KMS-11 (cell line): ENCODE measurements at regions not wholly inside any gene's neighbourhood (a gene's known extent, or its start where the extent isn't known, plus 50 kb on each side); places are given as distances from the start of the nearest gene placed in this dataset.

ENCODE experiments used
- H2AFZ ChIP-seq: fragments of 200-600 bp; sonication (generic); 2 replicates; pipeline ENCODE4 v1.6.1; 2016; ENCODE audit warnings: antibody characterized with exemption, mixed run types, low read depth
- H3K27ac ChIP-seq: fragments of 200-600 bp; sonication (generic); 2 replicates; pipeline ENCODE4 v1.6.1; 2016; ENCODE audit warnings: mild to moderate bottlenecking, mixed run types
- H3K27me3 ChIP-seq: fragments of 200-600 bp; sonication (generic); 2 replicates; pipeline ENCODE4 v1.6.1; 2017; ENCODE audit warnings: mild to moderate bottlenecking, low read depth, mixed run types, moderate library complexity; ENCODE audit not compliant: insufficient read depth
- H3K36me3 ChIP-seq: fragments of 200-600 bp; sonication (generic); 2 replicates; pipeline ENCODE4 v1.6.1; 2017; ENCODE audit warnings: mild to moderate bottlenecking, mixed run types; ENCODE audit not compliant: insufficient read depth
- H3K4me1 ChIP-seq: fragments of 200-600 bp; sonication (generic); 2 replicates; pipeline ENCODE4 v1.6.1; 2016; ENCODE audit warnings: mild to moderate bottlenecking, low read depth, mixed run types; ENCODE audit not compliant: poor library complexity, severe bottlenecking
- H3K4me2 ChIP-seq: fragments of 200-600 bp; sonication (generic); 2 replicates; pipeline ENCODE4 v1.7.0; 2016; ENCODE audit warnings: mild to moderate bottlenecking, mixed run types
- H3K4me3 ChIP-seq: fragments of 200-600 bp; sonication (generic); IDR thresholded peaks from 2 replicates; pipeline ENCODE4 v1.6.1; 2017; ENCODE audit warnings: low read depth, low read length, mixed read lengths; ENCODE audit not compliant: insufficient read depth
- H3K79me2 ChIP-seq: fragments of 200-600 bp; sonication (generic); 2 replicates; pipeline ENCODE4 v1.6.1; 2016; ENCODE audit warnings: low read depth, mixed run types; ENCODE audit not compliant: insufficient read depth
- H3K9ac ChIP-seq: fragments of 200-600 bp; sonication (generic); 2 replicates; pipeline ENCODE4 v1.6.1; 2016; ENCODE audit warnings: mild to moderate bottlenecking, mixed run types
- H4K20me1 ChIP-seq: fragments of 200-600 bp; sonication (generic); 2 replicates; pipeline ENCODE4 v1.6.1; 2016; ENCODE audit warnings: mild to moderate bottlenecking, mixed run types; ENCODE audit not compliant: insufficient read depth
- CTCF ChIP-seq: fragments of 200-600 bp; sonication (generic); conservative IDR thresholded peaks from 2 replicates; pipeline ENCODE4 v1.6.1; 2017; ENCODE audit warnings: low read depth, mild to moderate bottlenecking, antibody characterized with exemption, low read length, moderate library complexity, mixed read lengths

- Histone ChIP-seq H3K9ac (no peak overlapping the region), H3K27ac (no peak overlapping the region), H3K4me2 (no peak overlapping the region), H2AFZ (no peak overlapping the region), H3K27me3 (no peaks in the 10 kb centered on the region), H3K4me1 (no peaks in the 10 kb centered on the region), H4K20me1 (no peaks in the 10 kb centered on the region), H3K36me3 (no peaks in the 10 kb centered on the region), H3K4me3 (no peak overlapping the region), H3K79me2 (no peaks in the 10 kb centered on the region)
- TF ChIP-seq CTCF = no peak
These were observed 612.6 kb upstream of the ST8SIA4 start for GRCh38 chr5:101515721-101516120.

- Histone ChIP-seq H4K20me1 (no peaks in the 10 kb centered on the region), H3K4me3 (no peak overlapping the region), H3K9ac (no peak overlapping the region), H3K36me3 (no peaks in the 10 kb centered on the region), H3K27me3 (no peaks in the 10 kb centered on the region), H3K79me2 (no peaks in the 10 kb centered on the region), H3K27ac (no peak overlapping the region), H3K4me2 (no peak overlapping the region), H3K4me1 (no peaks in the 10 kb centered on the region), H2AFZ (no peak overlapping the region)
- TF ChIP-seq CTCF = no peak
These were observed 602.9 kb upstream of the ST8SIA4 start for GRCh38 chr5:101505891-101506570.

DNA sequence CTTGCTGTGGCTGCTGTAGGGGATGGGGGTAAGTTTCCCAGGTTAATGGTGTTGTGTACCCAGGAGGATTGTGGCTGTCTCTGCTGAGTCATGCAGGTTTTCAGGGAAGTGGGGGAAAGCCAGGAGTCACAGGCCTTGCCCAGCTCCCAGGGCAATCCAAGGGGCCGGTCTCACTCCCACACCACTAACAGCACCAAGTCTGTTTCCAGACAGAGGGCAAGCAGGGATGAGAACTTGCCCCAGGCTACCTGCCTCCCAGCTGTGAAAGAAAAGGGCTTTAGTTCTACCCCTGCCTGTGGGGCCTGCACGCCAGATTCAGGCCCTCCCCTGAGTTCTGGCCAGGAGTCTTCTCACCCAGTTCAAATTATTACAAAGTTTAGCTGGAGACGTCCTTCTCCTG lies 579.8 kb upstream of the ST8SIA4 start:
- no peaks in the 10 kb centered on the region for H3K36me3 ChIP-seq
- H3K4me3 ChIP-seq = no peak overlapping the region
- peak overlapping the region; percentile 26; the same call in 1 of the 2 replicates for H3K4me2 ChIP-seq
- H3K9ac ChIP-seq = no peak overlapping the region
- peaks cover 14% of the 10 kb centered on the region for H3K4me1 ChIP-seq
- TF ChIP-seq CTCF = no peak
- H2AFZ ChIP-seq = no peak overlapping the region
- no peaks in the 10 kb centered on the region for H3K79me2 ChIP-seq
- peak overlapping the region; percentile 9; the same call in 1 of the 2 replicates for H3K27ac ChIP-seq
- H4K20me1 ChIP-seq = no peaks in the 10 kb centered on the region
- H3K27me3 ChIP-seq = no peaks in the 10 kb centered on the region

DNA sequence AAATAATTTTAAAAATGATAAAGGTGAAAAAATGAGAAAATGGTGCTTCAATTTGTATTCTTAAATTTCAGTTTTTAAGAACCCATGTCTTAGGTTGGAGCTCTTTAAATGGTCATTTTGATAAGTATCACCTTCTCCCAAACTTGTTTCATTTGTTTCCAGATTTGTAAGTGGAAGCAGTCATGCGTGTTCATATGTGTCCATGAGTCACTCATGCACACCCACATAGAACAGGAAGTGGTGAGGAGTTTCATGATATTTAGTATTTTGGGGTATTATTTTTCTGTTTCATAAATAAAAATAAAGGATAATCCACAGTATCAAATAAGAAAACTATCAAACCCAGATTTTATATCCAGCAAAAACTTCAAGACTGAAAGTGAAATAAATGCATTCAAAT lies 570.4 kb upstream of the ST8SIA4 start:
- H3K4me2 ChIP-seq = no peak overlapping the region
- no peak overlapping the region for H3K27ac ChIP-seq
- H4K20me1 ChIP-seq = no peaks in the 10 kb centered on the region
- H2AFZ ChIP-seq = no peak overlapping the region
- TF ChIP-seq CTCF = no peak
- no peaks in the 10 kb centered on the region for H3K27me3 ChIP-seq
- no peaks in the 10 kb centered on the region for H3K36me3 ChIP-seq
- H3K9ac ChIP-seq = no peak overlapping the region
- no peak overlapping the region for H3K4me3 ChIP-seq
- no peaks in the 10 kb centered on the region for H3K4me1 ChIP-seq
- no peaks in the 10 kb centered on the region for H3K79me2 ChIP-seq
